Chondrocyte (in vitro differentiated cells): ENCODE measurements at regions not wholly inside any gene's neighbourhood (a gene's known extent, or its start where the extent isn't known, plus 50 kb on each side); places are given as distances from the start of the nearest gene placed in this dataset.

Source experiments
- DNase-seq: peaks from one replicate; pipeline ENCODE4 v3.0.0; 2021; ENCODE audit warnings: mixed read lengths, low spot score
- H3K27ac Mint-ChIP-seq: one replicate; pipeline ENCODE4 v1.8.0; 2021; ENCODE audit warnings: mild to moderate bottlenecking, moderate library complexity, mixed read lengths; ENCODE audit not compliant: unreplicated experiment
- H3K27me3 Mint-ChIP-seq: 2 replicates; pipeline ENCODE4 v1.8.0; 2021; ENCODE audit warnings: low read depth, mixed read lengths
- H3K36me3 Mint-ChIP-seq: 2 replicates; pipeline ENCODE4 v1.8.0; 2021; ENCODE audit warnings: low read depth, mixed read lengths
- H3K4me1 Mint-ChIP-seq: 2 replicates; pipeline ENCODE4 v1.8.0; 2021; ENCODE audit warnings: low read depth, mild to moderate bottlenecking, mixed read lengths
- H3K4me3 Mint-ChIP-seq: one replicate; pipeline ENCODE4 v1.8.0; 2021; ENCODE audit warnings: mild to moderate bottlenecking, moderate library complexity, mixed read lengths; ENCODE audit not compliant: unreplicated experiment
- H3K9me3 Mint-ChIP-seq: 2 replicates; pipeline ENCODE4 v1.8.0; 2021; ENCODE audit warnings: low read depth, mixed read lengths
- TF ChIP-seq, protein P1 (sequence below): fragments of 200-600 bp; sonication (generic); IDR thresholded peaks from 2 replicates; pipeline ENCODE4 v1.5.0; 2021; ENCODE audit warnings: antibody characterized with exemption, mild to moderate bottlenecking, moderate library complexity

DNA sequence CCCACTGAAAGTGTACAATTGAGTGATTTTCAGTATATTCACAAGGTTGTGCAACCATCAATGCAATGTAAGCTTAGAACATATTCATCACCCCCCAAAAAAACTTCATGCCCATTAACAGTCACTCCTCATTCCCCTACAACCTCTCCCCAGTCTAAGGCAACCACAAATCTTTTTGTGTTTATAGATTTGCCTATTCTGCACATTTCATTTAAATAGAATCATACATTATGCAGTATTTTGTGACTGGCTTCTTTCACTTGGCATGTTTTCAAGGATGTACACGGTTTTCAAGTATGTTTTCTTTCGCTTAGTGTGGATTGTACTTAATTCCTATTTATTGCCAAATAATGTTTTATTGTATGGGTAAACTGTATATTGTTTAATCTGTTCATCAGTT, 95.6 kb upstream of the ADRA1D start:
- TF ChIP-seq, protein P1, sequence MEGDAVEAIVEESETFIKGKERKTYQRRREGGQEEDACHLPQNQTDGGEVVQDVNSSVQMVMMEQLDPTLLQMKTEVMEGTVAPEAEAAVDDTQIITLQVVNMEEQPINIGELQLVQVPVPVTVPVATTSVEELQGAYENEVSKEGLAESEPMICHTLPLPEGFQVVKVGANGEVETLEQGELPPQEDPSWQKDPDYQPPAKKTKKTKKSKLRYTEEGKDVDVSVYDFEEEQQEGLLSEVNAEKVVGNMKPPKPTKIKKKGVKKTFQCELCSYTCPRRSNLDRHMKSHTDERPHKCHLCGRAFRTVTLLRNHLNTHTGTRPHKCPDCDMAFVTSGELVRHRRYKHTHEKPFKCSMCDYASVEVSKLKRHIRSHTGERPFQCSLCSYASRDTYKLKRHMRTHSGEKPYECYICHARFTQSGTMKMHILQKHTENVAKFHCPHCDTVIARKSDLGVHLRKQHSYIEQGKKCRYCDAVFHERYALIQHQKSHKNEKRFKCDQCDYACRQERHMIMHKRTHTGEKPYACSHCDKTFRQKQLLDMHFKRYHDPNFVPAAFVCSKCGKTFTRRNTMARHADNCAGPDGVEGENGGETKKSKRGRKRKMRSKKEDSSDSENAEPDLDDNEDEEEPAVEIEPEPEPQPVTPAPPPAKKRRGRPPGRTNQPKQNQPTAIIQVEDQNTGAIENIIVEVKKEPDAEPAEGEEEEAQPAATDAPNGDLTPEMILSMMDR, result no peak
- no peak for DNase-seq
- Mint-ChIP-seq H3K4me1 (peaks cover 3% of the 10 kb centered on the region), H3K4me3 (no peak overlapping the region), H3K27me3 (peaks cover 35% of the 10 kb centered on the region), H3K27ac (no peak overlapping the region), H3K9me3 (peaks cover 4% of the 10 kb centered on the region), H3K36me3 (no peaks in the 10 kb centered on the region)

DNA sequence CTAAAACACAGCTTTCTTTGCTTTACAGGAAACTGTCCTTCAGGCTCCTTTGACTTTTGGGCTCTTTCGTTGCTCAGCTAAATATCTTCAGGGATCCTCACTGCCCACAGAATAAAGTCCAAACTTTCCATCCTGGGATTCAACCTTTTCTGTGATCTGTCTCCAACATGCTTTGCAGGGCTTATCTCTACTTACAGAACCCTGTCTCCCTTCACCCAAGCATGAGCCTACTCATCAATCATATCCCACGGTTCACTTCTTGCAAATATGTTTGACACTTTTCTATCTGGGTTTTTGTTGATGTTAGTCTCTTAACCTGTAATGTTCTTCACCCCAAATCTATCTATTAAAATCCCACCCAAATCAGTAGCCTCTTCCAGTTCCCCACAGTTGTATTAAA, 93.5 kb upstream of the ADRA1D start:
- no peak overlapping the region for H3K27ac Mint-ChIP-seq

DNA sequence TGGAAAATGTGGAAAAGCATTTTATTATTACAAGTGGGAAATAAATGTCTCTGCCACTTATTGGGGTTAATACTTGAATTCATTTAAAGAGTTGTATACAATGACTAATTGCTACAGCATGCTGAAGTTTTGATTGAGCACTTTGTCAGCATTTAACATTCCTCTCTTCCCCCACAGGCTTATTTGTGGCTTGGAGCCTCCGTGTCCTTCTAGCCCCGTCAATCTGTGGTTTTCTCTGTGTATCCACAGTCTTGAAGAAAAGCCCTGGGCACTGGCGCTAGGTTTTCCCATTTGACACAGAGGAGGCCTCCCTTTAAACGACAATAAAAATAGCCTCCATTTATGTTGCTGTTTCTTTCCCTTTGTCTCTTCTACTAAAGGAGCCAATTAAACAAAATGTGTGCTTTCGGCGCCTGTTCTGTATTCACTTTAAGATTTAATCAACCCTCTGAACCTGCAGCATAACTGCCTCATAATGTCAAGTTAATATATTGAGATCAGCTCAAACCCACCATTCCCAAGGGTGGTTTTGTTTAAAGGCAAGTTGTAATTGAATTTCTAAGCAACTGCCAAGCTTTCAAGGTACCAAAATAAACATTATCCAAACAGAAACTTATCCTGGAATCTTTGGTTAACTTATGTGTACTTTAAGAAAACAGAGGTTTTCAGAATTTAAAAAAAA, 92.9 kb upstream of the ADRA1D start:
- Mint-ChIP-seq H3K4me3 (no peak overlapping the region), H3K27me3 (peaks cover 38% of the 10 kb centered on the region), H3K9me3 (peaks cover under 1% of the 10 kb centered on the region), H3K27ac (no peak overlapping the region), H3K4me1 (peaks cover 3% of the 10 kb centered on the region), H3K36me3 (no peaks in the 10 kb centered on the region)
- TF ChIP-seq, protein P1, result no peak
- DNase-seq, result no peak

More for the DNA sequence above, 93.5 kb upstream of the ADRA1D start:
- no peak overlapping the region for H3K4me3 Mint-ChIP-seq
- no peaks in the 10 kb centered on the region for H3K36me3 Mint-ChIP-seq
- H3K4me1 Mint-ChIP-seq, result peaks cover 3% of the 10 kb centered on the region
- TF ChIP-seq, protein P1, result no peak
- peaks cover 4% of the 10 kb centered on the region for H3K9me3 Mint-ChIP-seq
- DNase-seq, result no peak
- H3K27me3 Mint-ChIP-seq, result peaks cover 40% of the 10 kb centered on the region

DNA sequence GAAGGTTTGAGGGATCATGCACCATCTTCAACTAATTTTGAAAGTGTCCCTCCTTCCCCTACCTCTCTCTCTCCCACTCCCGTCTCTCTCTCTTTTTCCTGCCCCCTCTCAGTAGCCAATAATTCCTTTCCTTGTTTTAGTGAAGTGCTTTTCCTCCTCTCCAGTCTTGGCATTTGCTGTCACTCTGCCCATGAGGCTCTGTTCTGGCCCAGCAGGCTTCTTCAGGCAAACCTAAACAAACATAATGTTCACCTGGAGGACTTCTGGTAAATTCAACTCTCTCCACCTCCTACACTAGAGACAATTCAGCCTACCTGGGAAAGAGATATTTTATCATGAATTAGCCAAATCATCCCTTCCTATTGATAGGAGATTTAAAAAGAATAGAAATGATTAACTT, 86.6 kb upstream of the ADRA1D start:
- TF ChIP-seq, protein P1, result no peak
- Mint-ChIP-seq H3K27ac (no peak overlapping the region), H3K9me3 (no peaks in the 10 kb centered on the region), H3K4me1 (no peaks in the 10 kb centered on the region), H3K36me3 (no peaks in the 10 kb centered on the region), H3K4me3 (no peak overlapping the region), H3K27me3 (peaks cover 38% of the 10 kb centered on the region)
- DNase-seq, result no peak

DNA sequence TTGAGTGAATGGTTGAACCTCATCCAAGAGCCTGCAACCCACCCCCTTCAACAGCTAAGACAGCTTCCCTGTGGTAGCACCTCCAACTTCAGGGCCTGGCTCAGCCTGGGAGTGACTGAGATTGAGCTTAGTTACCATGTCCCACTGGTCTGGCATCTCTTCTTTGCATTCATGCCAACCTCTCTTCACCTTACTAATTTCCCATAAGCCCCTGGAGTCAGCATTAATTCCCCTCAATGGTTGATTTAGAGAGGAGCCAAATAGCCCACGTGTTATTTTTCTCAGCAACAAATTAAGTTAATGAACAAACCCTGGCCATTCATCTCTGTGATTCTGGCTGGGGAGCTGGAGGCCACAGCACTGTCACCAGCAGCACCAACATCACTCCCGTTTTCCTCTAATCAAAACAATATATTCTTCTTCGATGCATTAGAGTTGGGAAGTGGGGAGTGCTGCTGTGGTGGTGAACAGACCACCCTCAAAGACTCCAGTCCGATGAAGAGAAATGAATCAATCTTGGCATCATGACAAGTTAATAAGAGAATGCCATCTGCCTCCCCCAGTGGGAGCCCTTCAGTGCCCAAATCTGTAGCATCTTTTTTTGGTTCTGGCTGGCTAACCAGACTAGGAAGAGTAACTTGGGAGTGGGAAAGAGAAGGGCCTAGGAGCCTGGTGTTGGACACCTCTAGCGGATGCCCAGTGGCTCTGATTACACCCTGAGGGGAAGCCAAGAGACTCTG, 83.2 kb upstream of the ADRA1D start:
- no peak for DNase-seq
- Mint-ChIP-seq H3K36me3 (no peaks in the 10 kb centered on the region), H3K4me1 (no peaks in the 10 kb centered on the region), H3K4me3 (no peak overlapping the region), H3K9me3 (no peaks in the 10 kb centered on the region), H3K27me3 (peaks cover 22% of the 10 kb centered on the region), H3K27ac (no peak overlapping the region)
- TF ChIP-seq, protein P1, result no peak
